ENCODE measurements at regions not wholly inside any gene's neighbourhood (a gene's known extent, or its start where the extent isn't known, plus 50 kb on each side); places are given as distances from the start of the nearest gene placed in this dataset.

DNA sequence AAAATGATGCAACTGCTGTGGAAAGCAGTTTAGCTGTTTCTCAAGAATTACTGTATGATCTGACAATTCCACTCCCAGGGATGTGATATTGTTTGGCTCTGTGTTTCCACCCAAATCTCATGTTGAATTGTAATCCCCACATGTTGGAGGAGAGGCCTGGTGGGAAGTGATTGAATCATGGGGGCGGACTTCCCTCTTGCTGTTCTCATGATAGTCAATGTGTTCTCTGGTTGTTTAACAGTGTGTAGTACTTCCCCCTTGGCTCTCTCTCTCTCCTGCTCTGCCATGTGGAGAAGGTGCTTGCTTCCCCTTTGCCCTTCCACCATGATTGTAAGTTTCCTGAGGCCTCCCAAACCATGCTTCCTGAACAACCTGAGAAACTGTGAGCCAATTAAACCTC lies 93.4 kb upstream of the CPM start:
- TF ChIP-seq EZH2 (IDR thresholded peaks at IDR 0.05) (no peak), POLR2AphosphoS5 (IDR thresholded peaks at IDR 0.05; ENCODE audit: borderline replicate concordance, low read depth, low read length) (no peak), FOXP2 (optimal IDR thresholded peaks at IDR 0.05; ENCODE audit: control extremely low read depth, extremely low read length, insufficient read depth) (no peak)
